ENCODE measurements at regions not wholly inside any gene's neighbourhood (a gene's known extent, or its start where the extent isn't known, plus 50 kb on each side); places are given as distances from the start of the nearest gene placed in this dataset.
"Not testable (repeated sequence)": the region's sequence is repeated elsewhere in the genome, so short reads cannot be mapped to it uniquely, and the experiment has no call there.

- WGBS, 4 donors: 93 to 98% (median 98%) methylated on average over 4 of the region's 4 CpGs
- intact Hi-C loops (cut with DNase I): no loop called here
- DNase-seq: no peak
- Histone ChIP-seq H3K27ac (no peak overlapping the region), H3K36me3 (replicated peaks in 1 of 2) (no peaks in the 10 kb centered on the region), H3K9me3 (replicated peaks in 1 of 3) (no peaks in the 10 kb centered on the region), H3K4me3 (no peak overlapping the region), H3K4me1 (replicated peaks in 1 of 2) (no peaks in the 10 kb centered on the region), H3K27me3 (no peaks in the 10 kb centered on the region)
- TF ChIP-seq CTCF (IDR thresholded peaks at IDR 0.05): no peak
Measured at GRCh38 chr13:71291842-71292146, 575.2 kb downstream of the DACH1 start.

DNA sequence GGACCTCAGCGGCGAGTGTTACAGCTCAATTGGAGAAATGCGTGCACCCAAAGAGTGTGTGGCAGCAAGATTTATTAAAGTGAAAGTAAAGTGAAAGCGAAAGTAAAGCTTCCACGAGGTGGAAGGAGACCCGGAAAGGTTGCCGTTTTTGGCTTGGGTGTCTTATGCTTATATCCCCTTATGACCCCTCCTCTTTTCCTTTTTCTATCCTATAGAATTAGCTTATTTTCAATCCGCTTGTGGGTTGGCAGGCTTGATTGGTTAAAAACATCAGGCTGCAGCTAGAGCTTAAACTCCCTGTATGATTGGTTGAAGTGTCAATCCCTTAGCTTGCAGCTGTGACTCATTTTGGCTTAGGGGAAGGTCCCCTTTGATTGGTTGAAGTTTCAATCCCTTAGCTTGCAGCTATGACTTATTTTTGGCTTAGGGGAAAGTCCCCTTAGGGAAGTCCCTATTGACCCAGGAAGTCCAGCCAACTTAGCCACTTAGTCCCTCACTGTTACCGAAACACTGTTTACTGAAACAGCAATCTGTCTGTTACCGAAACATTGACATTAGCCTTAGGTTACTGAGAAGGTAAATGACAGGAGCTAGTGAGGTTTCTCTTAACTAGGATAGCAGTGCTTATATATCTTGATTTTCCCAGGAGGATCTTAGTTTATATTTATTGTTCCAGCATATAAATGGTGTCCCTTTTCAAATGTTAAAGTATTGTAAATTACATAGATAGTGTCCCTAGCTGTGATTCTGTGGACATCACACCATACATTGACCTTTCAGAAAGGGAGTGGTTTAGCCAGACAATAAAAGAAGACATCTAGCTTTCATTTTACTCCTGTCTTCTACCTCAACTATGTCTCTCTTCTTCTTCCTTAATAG lies 575.8 kb downstream of the DACH1 start:
- intact Hi-C loops (cut with DNase I): no loop called here
- Histone ChIP-seq H3K9me3 (replicated peaks in 1 of 3) (no peaks in the 10 kb centered on the region), H3K4me1 (replicated peaks in 1 of 2) (no peaks in the 10 kb centered on the region), H3K27ac (peak overlapping the region in 1 of 5 donors; percentile 56), H3K27me3 (no peaks in the 10 kb centered on the region), H3K4me3 (peak overlapping the region in 2 of 4 donors; percentile 37 to 59), H3K36me3 (replicated peaks in 1 of 2) (no peaks in the 10 kb centered on the region)
- TF ChIP-seq CTCF (IDR thresholded peaks at IDR 0.05): no peak
- TF ChIP-seq POLR2A (IDR thresholded peaks at IDR 0.05): no peak
- peak in 6 of 7 donors; percentile 26 to 73 (median 58) for DNase-seq
- 35 to 62% (median 53%) methylated on average over 10 of the region's 10 CpGs for WGBS, 4 donors

DNA sequence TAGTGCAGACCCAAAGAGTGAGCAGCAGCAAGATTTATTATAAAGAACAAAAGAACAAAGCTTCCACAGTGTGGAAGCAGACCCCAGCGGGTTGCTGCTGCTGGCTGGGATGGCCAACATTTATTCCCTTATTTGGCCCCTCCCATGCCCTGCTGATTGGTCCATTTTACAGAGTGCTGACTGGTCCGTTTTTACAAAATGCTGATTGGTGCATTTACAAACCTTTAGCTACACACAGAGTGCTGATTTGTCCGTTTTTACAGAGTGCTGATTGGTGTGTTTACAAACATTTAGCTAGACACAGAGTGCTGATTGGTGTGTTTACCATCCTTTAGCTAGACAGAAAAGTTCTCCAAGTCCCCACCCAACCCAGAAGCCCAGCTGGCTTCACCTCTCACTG lies 577.0 kb downstream of the DACH1 start:
- 77 to 87% (median 79%) methylated on average over 3 of the region's 3 CpGs for WGBS, 4 donors
- intact Hi-C loops (cut with DNase I); DNase-seq; H3K4me1 ChIP-seq (replicated peaks in 1 of 2); H3K27ac ChIP-seq; H3K36me3 ChIP-seq (replicated peaks in 1 of 2); H3K9me3 ChIP-seq (replicated peaks in 1 of 3); H3K4me3 ChIP-seq; H3K27me3 ChIP-seq: not testable (repeated sequence)

DNA sequence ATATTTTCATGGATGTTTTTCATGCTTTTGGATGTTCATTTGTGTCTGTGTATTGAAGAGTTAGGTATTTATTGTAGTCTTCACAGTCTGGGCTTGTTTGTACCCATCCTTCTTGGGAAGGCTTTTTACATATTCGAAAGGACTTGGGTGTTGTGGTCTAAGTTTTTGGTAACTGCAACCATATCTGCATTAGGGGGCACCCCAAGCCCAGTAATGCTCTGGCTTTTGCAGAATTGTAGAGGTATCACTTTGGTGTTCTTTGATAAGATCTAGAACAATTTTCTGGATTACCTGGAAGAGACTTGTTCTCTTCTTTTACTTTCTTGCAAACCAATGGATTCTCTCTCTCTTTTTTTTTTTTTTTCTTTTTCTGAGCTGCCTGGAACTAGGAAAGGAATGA lies 581.3 kb downstream of the DACH1 start:
- 88 to 100% (median 97%) methylated on average over 1 of the region's 1 CpG for WGBS, 4 donors

More for the DNA sequence above, 581.3 kb downstream of the DACH1 start:
- Histone ChIP-seq H3K4me3 (no peak overlapping the region), H3K27ac (no peak overlapping the region), H3K4me1 (replicated peaks in 1 of 2) (no peaks in the 10 kb centered on the region), H3K9me3 (replicated peaks in 1 of 3) (no peaks in the 10 kb centered on the region), H3K27me3 (no peaks in the 10 kb centered on the region), H3K36me3 (replicated peaks in 1 of 2) (no peaks in the 10 kb centered on the region)
- intact Hi-C loops (cut with DNase I): no loop called here
- no peak for DNase-seq
- TF ChIP-seq CTCF (IDR thresholded peaks at IDR 0.05) (peak in 2 of 6 experiments; percentile 11 to 22), POLR2A (IDR thresholded peaks at IDR 0.05) (no peak)
